MM.1S (cell line): ENCODE measurements at regions not wholly inside any gene's neighbourhood (a gene's known extent, or its start where the extent isn't known, plus 50 kb on each side); places are given as distances from the start of the nearest gene placed in this dataset.

Experiments
- EZH2 ChIP-seq: fragments of 300-600 bp; sonication (generic); optimal IDR thresholded peaks from 2 replicates; pipeline ENCODE3; 2017; ENCODE audit warnings: low read depth, mild to moderate bottlenecking, antibody characterized with exemption, low read length, mixed read lengths
- EZH2phosphoT487 ChIP-seq: fragments of 300-600 bp; sonication (generic); IDR thresholded peaks from 2 replicates; pipeline ENCODE4 v1.6.1; 2018; ENCODE audit warnings: antibody characterized with exemption, low read length
- TF ChIP-seq, protein P1 (sequence below): fragments of 300-600 bp; sonication (generic); IDR thresholded peaks from 2 replicates; pipeline ENCODE4 v1.5.1; 2016; ENCODE audit warnings: antibody characterized with exemption, low read length, mixed read lengths

- no peak for TF ChIP-seq EZH2
- TF ChIP-seq, protein P1, sequence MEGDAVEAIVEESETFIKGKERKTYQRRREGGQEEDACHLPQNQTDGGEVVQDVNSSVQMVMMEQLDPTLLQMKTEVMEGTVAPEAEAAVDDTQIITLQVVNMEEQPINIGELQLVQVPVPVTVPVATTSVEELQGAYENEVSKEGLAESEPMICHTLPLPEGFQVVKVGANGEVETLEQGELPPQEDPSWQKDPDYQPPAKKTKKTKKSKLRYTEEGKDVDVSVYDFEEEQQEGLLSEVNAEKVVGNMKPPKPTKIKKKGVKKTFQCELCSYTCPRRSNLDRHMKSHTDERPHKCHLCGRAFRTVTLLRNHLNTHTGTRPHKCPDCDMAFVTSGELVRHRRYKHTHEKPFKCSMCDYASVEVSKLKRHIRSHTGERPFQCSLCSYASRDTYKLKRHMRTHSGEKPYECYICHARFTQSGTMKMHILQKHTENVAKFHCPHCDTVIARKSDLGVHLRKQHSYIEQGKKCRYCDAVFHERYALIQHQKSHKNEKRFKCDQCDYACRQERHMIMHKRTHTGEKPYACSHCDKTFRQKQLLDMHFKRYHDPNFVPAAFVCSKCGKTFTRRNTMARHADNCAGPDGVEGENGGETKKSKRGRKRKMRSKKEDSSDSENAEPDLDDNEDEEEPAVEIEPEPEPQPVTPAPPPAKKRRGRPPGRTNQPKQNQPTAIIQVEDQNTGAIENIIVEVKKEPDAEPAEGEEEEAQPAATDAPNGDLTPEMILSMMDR = no peak
- TF ChIP-seq EZH2phosphoT487 = no peak
Observed at GRCh38 chr14:83151571-83151970, 1617.9 kb upstream of the SEL1L start.
